SK-N-SH (cell line): ENCODE measurements at regions not wholly inside any gene's neighbourhood (a gene's known extent, or its start where the extent isn't known, plus 50 kb on each side); places are given as distances from the start of the nearest gene placed in this dataset.

Experiments
- CTCF ChIA-PET: fragments of 300-600, 350-600 bp; formaldehyde crosslinking; extraction: SDS; loops from one replicate; lab custom pipeline; 2021; lab: Yijun Ruan, JAX
- POLR2A ChIA-PET: fragments of 350-600 bp; sonication (Branson Sonifier 250); formaldehyde crosslinking; extraction: SDS; loops from one replicate; lab custom pipeline; 2020; ENCODE audit warnings: antibody characterized with exemption, inconsistent platforms; lab: Yijun Ruan, JAX
- DNase-seq: peaks from one replicate; pipeline ENCODE4 v3.0.0; 2012
- H2AFZ ChIP-seq: fragments of 200-600 bp; sonication (generic); 2 replicates; pipeline ENCODE4 v1.8.1; 2016; ENCODE audit warnings: antibody characterized with exemption, mild to moderate bottlenecking, low read depth
- H3F3A ChIP-seq: fragments of 200-600 bp; sonication (generic); replicated peaks from 2 replicates; pipeline ENCODE3; 2016; ENCODE audit warnings: antibody characterized with exemption, mild to moderate bottlenecking; ENCODE audit not compliant: insufficient read depth
- H3K27ac ChIP-seq, 2 experiments: fragments of 200-500 bp in 1 of 2; fragments of 200-600 bp in 1 of 2; sonication (Bioruptor generic) in 1 of 2; sonication (generic), shearing (Covaris generic) in 1 of 2; 2 replicates each; pipeline versions ENCODE4 v1.5.1 to v1.6.1; 2014 to 2016; ENCODE audit warnings: low read depth in 2 of 2, inconsistent platforms in 1 of 2, low read length in 1 of 2, mild to moderate bottlenecking in 1 of 2, mixed read lengths in 1 of 2
- H3K27me3 ChIP-seq: fragments of 200-600 bp; sonication (generic), shearing (Covaris generic); 2 replicates; pipeline ENCODE4 v1.6.1; 2016; ENCODE audit warnings: mixed run types; ENCODE audit not compliant: insufficient read depth
- H3K36me3 ChIP-seq, 2 experiments: fragments of 200-500 bp in 1 of 2; fragments of 200-600 bp in 1 of 2; sonication (Bioruptor generic) in 1 of 2; sonication (generic) in 1 of 2; replicated peaks in 1 of 2; 2 replicates each; pipeline versions ENCODE3 to v1.5.1; 2014 to 2016; ENCODE audit warnings: low read length in 1 of 2, mild to moderate bottlenecking in 1 of 2; ENCODE audit not compliant: insufficient read depth in 2 of 2, control insufficient read depth in 1 of 2
- H3K4me1 ChIP-seq, 2 experiments: fragments of 200-500 bp in 1 of 2; fragments of 200-600 bp in 1 of 2; sonication (Bioruptor generic) in 1 of 2; sonication (generic), shearing (Covaris generic) in 1 of 2; 2 replicates each; pipeline versions ENCODE4 v1.5.1 to v1.6.1; 2014 to 2016; ENCODE audit warnings: low read depth in 1 of 2, low read length in 1 of 2, mixed run types in 1 of 2; ENCODE audit not compliant: insufficient read depth in 2 of 2, control insufficient read depth in 1 of 2
- H3K4me2 ChIP-seq: fragments of 200-600 bp; sonication (generic), shearing (Covaris generic); 2 replicates; pipeline ENCODE4 v1.6.1; 2017; ENCODE audit warnings: mixed run types
- H3K4me3 ChIP-seq, 2 experiments: fragments of 200-500 bp in 1 of 2; fragments of 200-600 bp in 1 of 2; sonication (Bioruptor generic) in 1 of 2; sonication (generic), shearing (Covaris generic) in 1 of 2; 2 replicates each; pipeline versions ENCODE4 v1.5.1 to v1.8.1; 2014 to 2016; ENCODE audit warnings: low read depth in 2 of 2, inconsistent platforms in 1 of 2, low read length in 1 of 2, mild to moderate bottlenecking in 1 of 2, mixed read lengths in 1 of 2, moderate library complexity in 1 of 2
- H3K79me2 ChIP-seq: fragments of 200-600 bp; sonication (generic); 2 replicates; pipeline ENCODE4 v1.8.1; 2017; ENCODE audit warnings: mild to moderate bottlenecking; ENCODE audit not compliant: insufficient read depth
- H3K9ac ChIP-seq: fragments of 200-600 bp; sonication (generic); 2 replicates; pipeline ENCODE4 v1.6.1; 2017; ENCODE audit warnings: mixed run types
- H3K9me2 ChIP-seq: fragments of 200-600 bp; sonication (generic); 2 replicates; pipeline ENCODE4 v1.6.1; 2017; ENCODE audit warnings: mixed run types
- H3K9me3 ChIP-seq: fragments of 200-600 bp; sonication (generic); 2 replicates; pipeline ENCODE4 v1.6.1; 2017; ENCODE audit warnings: mixed run types, mild to moderate bottlenecking, moderate library complexity
- H4K20me1 ChIP-seq: fragments of 200-600 bp; sonication (generic); 2 replicates; pipeline ENCODE4 v1.6.1; 2017; ENCODE audit warnings: mild to moderate bottlenecking, mixed run types; ENCODE audit not compliant: insufficient read depth
- CHD2 ChIP-seq: fragments of 150-350 bp; IDR thresholded peaks from 2 replicates; pipeline ENCODE4 v1.6.1; 2018; ENCODE audit warnings: low read length; ENCODE audit not compliant: partially characterized antibody
- ELF1 ChIP-seq: IDR thresholded peaks from 2 replicates; pipeline ENCODE4 v1.4.0; 2012
- EP300 ChIP-seq, 2 experiments: IDR thresholded peaks; 2 replicates each; pipeline versions ENCODE4 v1.4.0 to v1.6.1; 2012; ENCODE audit warnings: borderline replicate concordance in 1 of 2, low read depth in 1 of 2, low read length in 1 of 2
- EZH2phosphoT487 ChIP-seq: fragments of 200-600 bp; sonication (generic); IDR thresholded peaks from 2 replicates; pipeline ENCODE4 v1.6.1; 2017; ENCODE audit warnings: low read depth, mixed run types, mild to moderate bottlenecking, antibody characterized with exemption, moderate library complexity, borderline replicate concordance
- FOSL2 ChIP-seq: IDR thresholded peaks from 2 replicates; pipeline ENCODE4 v1.4.0; 2012; ENCODE audit warnings: low read depth, mild to moderate bottlenecking, moderate library complexity, borderline replicate concordance
- FOXJ3 ChIP-seq: sonication (generic); formaldehyde crosslinking; IDR thresholded peaks from 2 replicates; pipeline ENCODE4 v1.5.1; 2020; ENCODE audit warnings: mild to moderate bottlenecking, missing genetic modification reagents
- FOXM1 ChIP-seq: IDR thresholded peaks from 2 replicates; pipeline ENCODE4 v1.4.0; 2012; ENCODE audit warnings: low read depth, mild to moderate bottlenecking
- JUND ChIP-seq: IDR thresholded peaks from 2 replicates; pipeline ENCODE4 v1.4.0; 2012
- MEF2A ChIP-seq: IDR thresholded peaks from 2 replicates; pipeline ENCODE4 v1.4.0; 2012; ENCODE audit warnings: low read depth, borderline replicate concordance
- NFIC ChIP-seq: IDR thresholded peaks from 2 replicates; pipeline ENCODE4 v1.4.0; 2012; ENCODE audit warnings: borderline replicate concordance
- SMC3 ChIP-seq: IDR thresholded peaks from 2 replicates; pipeline ENCODE4 v1.6.1; 2012; ENCODE audit warnings: low read depth, low read length, improper control_type of control experiment
- TAF1 ChIP-seq: IDR thresholded peaks from 2 replicates; pipeline ENCODE4 v1.6.1; 2012; ENCODE audit warnings: low read depth, mild to moderate bottlenecking, low read length, moderate library complexity, borderline replicate concordance
- TCF12 ChIP-seq: IDR thresholded peaks from 2 replicates; pipeline ENCODE4 v1.4.0; 2012
- TEAD4 ChIP-seq: IDR thresholded peaks from 2 replicates; pipeline ENCODE4 v1.4.0; 2012; ENCODE audit warnings: mild to moderate bottlenecking, borderline replicate concordance; ENCODE audit not compliant: insufficient read depth
- YY1 ChIP-seq: IDR thresholded peaks from 2 replicates; pipeline ENCODE4 v1.4.0; 2012; ENCODE audit warnings: low read depth, mild to moderate bottlenecking
- WGBS: methylation state at CpG from one replicate; pipeline ENCODE4 v1.1.6; 2017; ENCODE audit warnings: low lambda C conversion rate; 5-methylcytosine and 5-hydroxymethylcytosine counted together
- TF ChIP-seq, protein P1 (sequence below): fragments of 150-350 bp; IDR thresholded peaks from 2 replicates; pipeline ENCODE4 v1.6.1; 2016; ENCODE audit warnings: mild to moderate bottlenecking, low read depth, low read length
- TF ChIP-seq, protein P2 (sequence below): IDR thresholded peaks from 2 replicates; pipeline ENCODE4 v1.6.1; 2012; ENCODE audit warnings: mild to moderate bottlenecking, low read depth, low read length, moderate library complexity
- TF ChIP-seq, protein P3 (sequence below): IDR thresholded peaks from 2 replicates; pipeline ENCODE4 v1.4.0; 2012; ENCODE audit warnings: low read depth
- TF ChIP-seq, protein P4 (sequence below): fragments of 150-350 bp; IDR thresholded peaks from 2 replicates; pipeline ENCODE4 v1.6.1; 2017; ENCODE audit warnings: antibody characterized with exemption, low read length, low read depth, borderline replicate concordance
- TF ChIP-seq, protein P5 (sequence below): IDR thresholded peaks from 2 replicates; pipeline ENCODE4 v1.4.0; 2012; ENCODE audit warnings: low read depth, borderline replicate concordance

DNA sequence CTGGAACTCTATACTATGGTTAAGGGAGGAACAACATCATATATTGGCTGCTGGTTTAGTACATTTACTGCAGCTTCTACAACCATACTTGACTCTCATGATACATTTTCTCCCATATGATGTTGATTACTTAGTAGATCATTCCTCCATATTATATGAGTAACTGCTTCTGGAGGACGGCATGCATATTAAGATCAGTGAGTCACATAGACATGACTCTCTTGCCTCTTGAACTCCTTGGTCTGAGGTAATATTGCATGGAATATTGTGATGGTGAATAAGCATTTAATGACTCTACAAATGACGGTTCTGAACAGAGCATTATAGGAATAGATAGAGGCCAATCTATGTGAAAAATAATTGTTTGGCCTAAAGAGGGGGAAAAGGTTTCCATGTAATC, 418.8 kb upstream of the SPHKAP start:
- H2AFZ ChIP-seq: peak overlapping the region; percentile 52; the same call in 1 of the 2 replicates
- H3K9me3 ChIP-seq: no peaks in the 10 kb centered on the region
- ChIA-PET POLR2A (no interaction called here), CTCF (no interaction called here)
- WGBS: 4% methylated on average over 2 of the region's 2 CpGs
- no peaks in the 10 kb centered on the region for H3K27me3 ChIP-seq
- H3K4me3 ChIP-seq: no peak overlapping the region
- no peak for DNase-seq
- H3K9me2 ChIP-seq: no peaks in the 10 kb centered on the region
- no peaks in the 10 kb centered on the region for H3K36me3 ChIP-seq
- no peaks in the 10 kb centered on the region for H4K20me1 ChIP-seq
- H3K4me2 ChIP-seq: no peak overlapping the region
- no peaks in the 10 kb centered on the region for H3K4me1 ChIP-seq
- peak overlapping the region in 1 of 2 experiments; percentile 72; a peak in 2 of 4 replicates for H3K27ac ChIP-seq
- TF ChIP-seq FOSL2: peak; percentile 73; the same call in 1 of the 2 replicates
- no peak for TF ChIP-seq CHD2
- TF ChIP-seq, protein P1, sequence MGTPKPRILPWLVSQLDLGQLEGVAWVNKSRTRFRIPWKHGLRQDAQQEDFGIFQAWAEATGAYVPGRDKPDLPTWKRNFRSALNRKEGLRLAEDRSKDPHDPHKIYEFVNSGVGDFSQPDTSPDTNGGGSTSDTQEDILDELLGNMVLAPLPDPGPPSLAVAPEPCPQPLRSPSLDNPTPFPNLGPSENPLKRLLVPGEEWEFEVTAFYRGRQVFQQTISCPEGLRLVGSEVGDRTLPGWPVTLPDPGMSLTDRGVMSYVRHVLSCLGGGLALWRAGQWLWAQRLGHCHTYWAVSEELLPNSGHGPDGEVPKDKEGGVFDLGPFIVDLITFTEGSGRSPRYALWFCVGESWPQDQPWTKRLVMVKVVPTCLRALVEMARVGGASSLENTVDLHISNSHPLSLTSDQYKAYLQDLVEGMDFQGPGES: no peak
- TF ChIP-seq TCF12: peak; percentile 63
- peak; percentile 51; the same call in 1 of the 2 replicates for TF ChIP-seq JUND
- TF ChIP-seq, protein P2, sequence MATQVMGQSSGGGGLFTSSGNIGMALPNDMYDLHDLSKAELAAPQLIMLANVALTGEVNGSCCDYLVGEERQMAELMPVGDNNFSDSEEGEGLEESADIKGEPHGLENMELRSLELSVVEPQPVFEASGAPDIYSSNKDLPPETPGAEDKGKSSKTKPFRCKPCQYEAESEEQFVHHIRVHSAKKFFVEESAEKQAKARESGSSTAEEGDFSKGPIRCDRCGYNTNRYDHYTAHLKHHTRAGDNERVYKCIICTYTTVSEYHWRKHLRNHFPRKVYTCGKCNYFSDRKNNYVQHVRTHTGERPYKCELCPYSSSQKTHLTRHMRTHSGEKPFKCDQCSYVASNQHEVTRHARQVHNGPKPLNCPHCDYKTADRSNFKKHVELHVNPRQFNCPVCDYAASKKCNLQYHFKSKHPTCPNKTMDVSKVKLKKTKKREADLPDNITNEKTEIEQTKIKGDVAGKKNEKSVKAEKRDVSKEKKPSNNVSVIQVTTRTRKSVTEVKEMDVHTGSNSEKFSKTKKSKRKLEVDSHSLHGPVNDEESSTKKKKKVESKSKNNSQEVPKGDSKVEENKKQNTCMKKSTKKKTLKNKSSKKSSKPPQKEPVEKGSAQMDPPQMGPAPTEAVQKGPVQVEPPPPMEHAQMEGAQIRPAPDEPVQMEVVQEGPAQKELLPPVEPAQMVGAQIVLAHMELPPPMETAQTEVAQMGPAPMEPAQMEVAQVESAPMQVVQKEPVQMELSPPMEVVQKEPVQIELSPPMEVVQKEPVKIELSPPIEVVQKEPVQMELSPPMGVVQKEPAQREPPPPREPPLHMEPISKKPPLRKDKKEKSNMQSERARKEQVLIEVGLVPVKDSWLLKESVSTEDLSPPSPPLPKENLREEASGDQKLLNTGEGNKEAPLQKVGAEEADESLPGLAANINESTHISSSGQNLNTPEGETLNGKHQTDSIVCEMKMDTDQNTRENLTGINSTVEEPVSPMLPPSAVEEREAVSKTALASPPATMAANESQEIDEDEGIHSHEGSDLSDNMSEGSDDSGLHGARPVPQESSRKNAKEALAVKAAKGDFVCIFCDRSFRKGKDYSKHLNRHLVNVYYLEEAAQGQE: no peak
- peak in 1 of 2 experiments; percentile 31; a peak in 1 of 4 replicates for TF ChIP-seq EP300 (IDR thresholded peaks at IDR 0.05; ENCODE audit: borderline replicate concordance in 1 of 2, low read depth in 1 of 2, low read length in 1 of 2)
- TF ChIP-seq, protein P3, sequence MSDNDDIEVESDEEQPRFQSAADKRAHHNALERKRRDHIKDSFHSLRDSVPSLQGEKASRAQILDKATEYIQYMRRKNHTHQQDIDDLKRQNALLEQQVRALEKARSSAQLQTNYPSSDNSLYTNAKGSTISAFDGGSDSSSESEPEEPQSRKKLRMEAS: no peak
- TF ChIP-seq SMC3: no peak
- no peak for TF ChIP-seq FOXM1
- no peaks in the 10 kb centered on the region for H3F3A ChIP-seq
- H3K9ac ChIP-seq: no peak overlapping the region
- H3K79me2 ChIP-seq: no peaks in the 10 kb centered on the region

DNA sequence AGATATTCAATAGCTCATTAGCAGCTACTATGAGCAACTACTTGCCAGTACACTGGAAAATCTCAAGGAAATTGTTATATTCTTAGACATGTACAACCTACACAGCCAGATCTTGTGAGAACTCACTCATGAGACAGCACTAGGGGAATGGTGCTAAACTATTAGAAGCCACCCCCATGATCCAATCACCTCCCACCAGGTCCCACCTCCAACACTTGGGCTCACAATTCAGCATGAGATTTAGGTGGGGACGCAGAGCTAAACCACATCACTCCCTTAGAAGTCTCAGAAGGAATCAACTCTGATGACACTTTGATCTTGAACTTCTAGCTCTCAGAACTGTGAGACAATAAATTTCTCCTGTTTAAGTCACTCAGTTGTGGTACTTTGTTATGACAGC, 418.3 kb upstream of the SPHKAP start:
- Histone ChIP-seq H3K4me3 (no peak overlapping the region), H3K27ac (peak overlapping the region in 1 of 2 experiments; percentile 72; a peak in 2 of 4 replicates), H3K27me3 (no peaks in the 10 kb centered on the region), H3K36me3 (no peaks in the 10 kb centered on the region), H2AFZ (peak overlapping the region; percentile 62; the same call in 1 of the 2 replicates), H3K9me3 (no peaks in the 10 kb centered on the region), H3K4me1 (no peaks in the 10 kb centered on the region), H3F3A (no peaks in the 10 kb centered on the region), H4K20me1 (no peaks in the 10 kb centered on the region), H3K9ac (no peak overlapping the region), H3K4me2 (no peak overlapping the region), H3K79me2 (no peaks in the 10 kb centered on the region), H3K9me2 (no peaks in the 10 kb centered on the region)
- no peak for DNase-seq
- WGBS: 67% methylated on average over 1 of the region's 1 CpG
- ChIA-PET POLR2A (no interaction called here), CTCF (no interaction called here)
- TF ChIP-seq FOXJ3 (CRISPR knock-in tag) (no peak), MEF2A (no peak), SMC3 (no peak), TEAD4 (no peak), TAF1 (no peak), EZH2phosphoT487 (no peak), ELF1 (no peak), FOXM1 (no peak), CHD2 (no peak), YY1 (no peak), NFIC (no peak)
- TF ChIP-seq, protein P4, sequence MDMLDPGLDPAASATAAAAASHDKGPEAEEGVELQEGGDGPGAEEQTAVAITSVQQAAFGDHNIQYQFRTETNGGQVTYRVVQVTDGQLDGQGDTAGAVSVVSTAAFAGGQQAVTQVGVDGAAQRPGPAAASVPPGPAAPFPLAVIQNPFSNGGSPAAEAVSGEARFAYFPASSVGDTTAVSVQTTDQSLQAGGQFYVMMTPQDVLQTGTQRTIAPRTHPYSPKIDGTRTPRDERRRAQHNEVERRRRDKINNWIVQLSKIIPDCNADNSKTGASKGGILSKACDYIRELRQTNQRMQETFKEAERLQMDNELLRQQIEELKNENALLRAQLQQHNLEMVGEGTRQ: no peak
- TF ChIP-seq, protein P5, sequence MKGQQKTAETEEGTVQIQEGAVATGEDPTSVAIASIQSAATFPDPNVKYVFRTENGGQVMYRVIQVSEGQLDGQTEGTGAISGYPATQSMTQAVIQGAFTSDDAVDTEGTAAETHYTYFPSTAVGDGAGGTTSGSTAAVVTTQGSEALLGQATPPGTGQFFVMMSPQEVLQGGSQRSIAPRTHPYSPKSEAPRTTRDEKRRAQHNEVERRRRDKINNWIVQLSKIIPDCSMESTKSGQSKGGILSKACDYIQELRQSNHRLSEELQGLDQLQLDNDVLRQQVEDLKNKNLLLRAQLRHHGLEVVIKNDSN: no peak
- TF ChIP-seq, protein P1: no peak
